ENCODE measurements at regions not wholly inside any gene's neighbourhood (a gene's known extent, or its start where the extent isn't known, plus 50 kb on each side); places are given as distances from the start of the nearest gene placed in this dataset.

DNA sequence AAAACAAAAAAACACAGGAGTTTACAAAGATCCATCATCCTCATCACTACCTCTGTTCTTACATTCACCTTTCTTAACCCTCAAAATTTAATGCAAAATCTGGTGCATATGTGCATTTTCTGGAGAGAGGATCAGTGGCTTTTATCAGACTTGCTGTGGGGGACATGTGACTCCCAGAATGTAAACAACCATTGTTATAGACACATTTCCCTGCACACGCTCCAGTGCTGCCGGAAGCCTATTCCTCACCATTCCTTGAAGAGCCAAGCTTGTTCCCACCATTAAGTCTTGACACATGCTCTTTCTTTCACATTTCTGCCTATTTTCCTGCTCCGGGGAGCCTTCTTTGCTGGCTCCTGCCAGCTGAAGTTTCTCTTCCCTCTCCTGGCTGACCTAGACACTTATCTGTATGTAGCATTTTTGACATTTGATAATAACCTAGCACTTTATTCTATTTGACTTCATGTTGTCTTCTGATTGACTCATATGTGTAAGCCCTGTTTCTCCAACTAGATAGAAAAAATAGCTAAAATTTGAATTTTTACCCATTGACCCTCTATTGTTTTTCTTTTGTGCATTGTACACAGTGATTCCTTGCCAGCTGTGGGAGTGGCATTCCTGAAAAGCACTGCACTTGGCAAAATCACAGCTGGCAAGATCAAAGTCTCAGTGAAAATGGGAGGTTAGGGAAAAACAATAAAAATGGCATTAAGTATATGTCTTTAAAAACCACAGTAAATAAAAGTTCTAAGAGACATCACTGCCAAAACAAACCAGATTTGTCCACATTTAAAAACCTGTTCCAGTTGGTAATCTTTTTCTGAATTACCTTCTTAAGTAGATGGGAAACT, 76.8 kb upstream of the CIBAR2 start:
- intact Hi-C loops (cut with DNase I; ENCODE audit: low total_unique reads) = no loop called here
- Histone ChIP-seq H3K27me3 (no peaks in the 10 kb centered on the region), H3K36me3 (peaks cover 0 to 12% (median under 1%) of the 10 kb centered on the region in 4 donors), H3K4me1 (peaks cover 6 to 39% (median 20%) of the 10 kb centered on the region in 4 donors), H3K27ac (no peak overlapping the region), H3K9me3 (peaks cover 5 to 18% (median 8%) of the 10 kb centered on the region in 4 donors), H3K4me3 (no peak overlapping the region)
- 27 to 47% (median 36%) methylated on average over 3 of the region's 3 CpGs for WGBS, 5 donors
- no peak for DNase-seq
- TF ChIP-seq, protein P1, sequence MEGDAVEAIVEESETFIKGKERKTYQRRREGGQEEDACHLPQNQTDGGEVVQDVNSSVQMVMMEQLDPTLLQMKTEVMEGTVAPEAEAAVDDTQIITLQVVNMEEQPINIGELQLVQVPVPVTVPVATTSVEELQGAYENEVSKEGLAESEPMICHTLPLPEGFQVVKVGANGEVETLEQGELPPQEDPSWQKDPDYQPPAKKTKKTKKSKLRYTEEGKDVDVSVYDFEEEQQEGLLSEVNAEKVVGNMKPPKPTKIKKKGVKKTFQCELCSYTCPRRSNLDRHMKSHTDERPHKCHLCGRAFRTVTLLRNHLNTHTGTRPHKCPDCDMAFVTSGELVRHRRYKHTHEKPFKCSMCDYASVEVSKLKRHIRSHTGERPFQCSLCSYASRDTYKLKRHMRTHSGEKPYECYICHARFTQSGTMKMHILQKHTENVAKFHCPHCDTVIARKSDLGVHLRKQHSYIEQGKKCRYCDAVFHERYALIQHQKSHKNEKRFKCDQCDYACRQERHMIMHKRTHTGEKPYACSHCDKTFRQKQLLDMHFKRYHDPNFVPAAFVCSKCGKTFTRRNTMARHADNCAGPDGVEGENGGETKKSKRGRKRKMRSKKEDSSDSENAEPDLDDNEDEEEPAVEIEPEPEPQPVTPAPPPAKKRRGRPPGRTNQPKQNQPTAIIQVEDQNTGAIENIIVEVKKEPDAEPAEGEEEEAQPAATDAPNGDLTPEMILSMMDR (IDR thresholded peaks at IDR 0.05) = no peak

DNA sequence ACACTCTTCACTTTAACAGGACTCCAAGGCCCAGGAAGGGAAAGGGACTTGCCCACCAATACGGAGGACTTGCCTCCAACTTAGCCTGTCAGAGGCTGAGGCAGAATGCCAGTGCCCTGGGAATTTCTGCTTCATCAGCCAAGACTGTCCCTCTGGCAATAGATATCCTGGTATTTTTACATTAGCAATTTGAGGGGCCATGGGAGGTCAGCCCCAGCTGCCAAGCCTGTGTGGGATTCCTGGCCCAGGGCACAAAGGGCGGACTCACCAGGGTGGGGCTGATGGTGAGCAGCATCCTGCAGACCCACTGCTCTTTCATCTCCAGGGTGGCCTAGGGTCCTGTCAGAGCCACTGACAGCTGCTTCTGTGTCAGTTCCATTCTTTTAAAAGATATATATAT, 78.3 kb upstream of the CIBAR2 start:
- intact Hi-C loops (cut with DNase I; ENCODE audit: low total_unique reads) = loop anchor here (10.0 kb wide), 1 partner anchor 76 kb away; the partner anchor contains the start of gene CIBAR2
- 86 to 98% (median 95%) methylated on average over 2 of the region's 2 CpGs for WGBS, 5 donors
- H3K4me1 ChIP-seq = peaks cover 6 to 46% (median 22%) of the 10 kb centered on the region in 4 donors

DNA sequence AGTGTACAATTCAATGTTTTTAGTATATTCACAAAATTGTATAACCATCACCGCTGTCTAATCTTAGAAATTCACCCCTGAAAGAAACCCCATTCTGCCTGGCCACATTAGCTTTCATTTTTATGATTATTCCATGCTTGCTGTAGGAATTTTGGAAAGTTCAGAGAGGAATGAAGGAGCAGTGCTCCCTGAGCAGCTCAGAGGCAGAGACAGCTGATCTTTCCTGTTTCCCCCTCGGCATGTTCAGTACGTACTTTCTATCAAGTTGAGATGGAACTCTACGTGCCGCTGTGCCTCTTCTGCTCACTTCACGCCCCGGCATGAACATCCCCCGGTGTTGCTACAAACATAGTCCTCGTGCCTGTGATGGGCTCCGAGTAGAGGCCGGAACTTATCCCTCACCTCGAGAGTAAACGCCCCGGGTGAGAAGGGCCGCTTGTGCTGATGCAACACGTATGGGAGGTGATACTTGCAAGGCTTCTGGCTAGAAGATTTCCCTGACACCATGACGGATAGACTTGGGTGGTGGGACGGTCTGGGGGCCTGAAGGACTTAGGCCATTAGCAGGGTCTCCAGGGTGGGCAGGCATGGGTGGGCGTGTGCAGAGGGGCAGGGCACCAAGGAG, 79.2 kb upstream of the CIBAR2 start:
- H3K4me1 ChIP-seq = peaks cover 6 to 55% (median 29%) of the 10 kb centered on the region in 4 donors
- no peak overlapping the region for H3K27ac ChIP-seq
- 87 to 93% (median 90%) methylated on average over 19 of the region's 19 CpGs for WGBS, 5 donors
- intact Hi-C loops (cut with DNase I; ENCODE audit: low total_unique reads) = loop anchor here (10.0 kb wide), 1 partner anchor 77 kb away; the partner anchor contains the start of gene CIBAR2
- no peak overlapping the region for H3K4me3 ChIP-seq
- H3K9me3 ChIP-seq = peaks cover 0 to 7% (median 0%) of the 10 kb centered on the region in 4 donors
- H3K27me3 ChIP-seq = no peaks in the 10 kb centered on the region
- TF ChIP-seq POLR2AphosphoS5 (IDR thresholded peaks at IDR 0.05) = no peak
- TF ChIP-seq, protein P1 (IDR thresholded peaks at IDR 0.05) = no peak
- TF ChIP-seq POLR2A (IDR thresholded peaks at IDR 0.05) = no peak
- no peak for TF ChIP-seq EP300 (IDR thresholded peaks at IDR 0.05)
- H3K36me3 ChIP-seq = no peaks in the 10 kb centered on the region
- DNase-seq = no peak

More for the DNA sequence above, 78.3 kb upstream of the CIBAR2 start:
- TF ChIP-seq POLR2AphosphoS5 (IDR thresholded peaks at IDR 0.05) (no peak), EP300 (IDR thresholded peaks at IDR 0.05) (no peak), POLR2A (IDR thresholded peaks at IDR 0.05) (no peak)
- TF ChIP-seq, protein P1 (IDR thresholded peaks at IDR 0.05) = no peak
- H3K27me3 ChIP-seq = no peaks in the 10 kb centered on the region
- no peak overlapping the region for H3K27ac ChIP-seq
- H3K36me3 ChIP-seq = no peaks in the 10 kb centered on the region
- peaks cover 0 to 7% (median 0%) of the 10 kb centered on the region in 4 donors for H3K9me3 ChIP-seq
- H3K4me3 ChIP-seq = no peak overlapping the region
- no peak for DNase-seq

DNA sequence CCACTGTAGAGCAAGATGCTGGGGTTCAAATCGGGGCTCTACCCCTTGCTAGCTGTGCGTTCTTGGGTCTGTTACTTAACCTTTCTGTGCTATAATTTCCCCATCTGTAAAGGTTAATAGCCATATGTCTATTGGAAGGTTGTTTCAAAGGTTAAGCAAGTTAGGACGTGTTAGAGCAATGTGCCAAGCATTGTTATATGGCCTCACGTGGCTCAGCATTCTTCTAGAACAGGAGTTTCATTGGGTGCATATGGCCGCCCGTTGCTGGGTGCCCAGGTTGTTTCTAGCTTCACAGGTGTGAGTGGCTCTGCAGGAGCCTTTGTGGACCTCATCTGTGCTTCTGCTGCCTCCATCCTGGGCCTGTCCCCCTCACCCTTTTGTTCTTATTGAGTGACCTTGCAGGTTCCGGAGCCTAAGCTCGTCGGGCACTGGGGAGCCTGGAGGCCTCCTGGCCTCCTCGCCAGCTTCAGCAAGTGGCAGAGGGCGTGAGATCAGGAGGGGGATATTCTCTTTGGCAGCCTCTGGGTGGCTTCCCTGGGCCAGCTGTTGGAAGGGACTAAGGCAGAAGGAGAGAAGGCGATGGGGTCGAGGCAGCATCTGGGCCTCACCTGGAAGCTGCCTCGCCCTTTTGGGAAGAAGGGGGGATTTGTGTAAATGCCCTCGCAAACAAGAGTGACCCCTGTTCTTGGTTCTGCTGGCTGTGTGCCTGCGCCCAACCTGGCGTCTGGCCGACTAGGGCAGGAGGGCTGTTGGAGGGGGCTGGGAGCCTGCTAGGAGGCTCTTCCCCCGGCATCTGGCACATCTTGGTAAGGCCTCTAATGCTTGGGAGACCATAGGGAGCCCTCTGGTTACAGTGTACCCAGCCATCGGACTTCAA, 80.2 kb upstream of the CIBAR2 start:
- Histone ChIP-seq H3K4me1 (peaks cover 13 to 55% (median 35%) of the 10 kb centered on the region in 4 donors), H3K27ac (peak overlapping the region in 4 of 5 donors; percentile 14 to 75 (median 50)), H3K27me3 (no peaks in the 10 kb centered on the region), H3K4me3 (no peak overlapping the region), H3K9me3 (peaks cover 0 to 7% (median 0%) of the 10 kb centered on the region in 4 donors), H3K36me3 (no peaks in the 10 kb centered on the region)
- WGBS, 5 donors = 58 to 70% (median 66%) methylated on average over 18 to 20 of the region's 20 CpGs
- peak in 1 of 2 donors; percentile 63 for DNase-seq
- no peak for TF ChIP-seq POLR2AphosphoS5 (IDR thresholded peaks at IDR 0.05)
- TF ChIP-seq EP300 (IDR thresholded peaks at IDR 0.05) = no peak
- TF ChIP-seq, protein P1 (IDR thresholded peaks at IDR 0.05) = no peak
- no peak for TF ChIP-seq POLR2A (IDR thresholded peaks at IDR 0.05)
- intact Hi-C loops (cut with DNase I; ENCODE audit: low total_unique reads) = loop anchor here (10.0 kb wide), 1 partner anchor 78 kb away; the partner anchor contains the start of gene CIBAR2
